ENCODE measurements at regions not wholly inside any gene's neighbourhood (a gene's known extent, or its start where the extent isn't known, plus 50 kb on each side); places are given as distances from the start of the nearest gene placed in this dataset.
"Not testable (repeated sequence)": the region's sequence is repeated elsewhere in the genome, so short reads cannot be mapped to it uniquely, and the experiment has no call there.

DNA sequence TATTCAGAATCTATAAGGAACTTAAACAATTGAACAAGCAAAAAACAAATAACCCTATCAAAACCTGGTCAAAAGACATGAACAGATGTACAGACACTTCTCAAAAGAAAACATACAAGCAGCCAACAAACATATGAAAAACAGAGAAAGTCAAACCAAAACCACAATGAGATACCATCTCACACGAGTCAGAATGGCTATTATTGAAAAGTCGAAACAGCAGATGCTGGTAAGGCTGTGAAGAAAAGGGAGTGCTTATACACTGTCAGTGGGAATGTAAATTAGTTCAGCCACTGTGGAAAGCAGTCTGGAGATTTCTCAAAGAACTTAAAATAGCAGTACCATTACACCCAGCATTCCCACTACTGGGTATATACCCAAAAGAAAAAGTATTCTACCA, 520.1 kb downstream of the LTN1 start:
- DNase-seq: not testable (repeated sequence)

DNA sequence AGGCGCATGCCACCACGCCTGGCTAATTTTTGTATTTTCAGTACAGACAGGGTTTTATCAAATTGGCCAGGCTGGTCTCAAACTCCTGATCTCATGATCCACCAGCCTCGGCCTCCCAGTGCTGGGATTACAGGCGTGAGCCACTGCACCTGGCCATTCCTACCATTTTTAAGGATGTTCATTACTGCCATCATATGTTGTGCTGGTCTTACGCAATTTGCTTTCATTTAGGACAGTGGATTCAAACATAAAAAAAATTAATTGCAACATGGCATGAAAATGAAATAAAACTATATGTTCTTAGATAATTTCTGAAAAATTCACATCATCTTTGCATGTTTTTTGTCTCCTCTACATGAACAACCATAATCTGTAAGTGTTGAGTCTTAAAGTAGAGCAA, 527.7 kb downstream of the LTN1 start:
- no peak for DNase-seq

DNA sequence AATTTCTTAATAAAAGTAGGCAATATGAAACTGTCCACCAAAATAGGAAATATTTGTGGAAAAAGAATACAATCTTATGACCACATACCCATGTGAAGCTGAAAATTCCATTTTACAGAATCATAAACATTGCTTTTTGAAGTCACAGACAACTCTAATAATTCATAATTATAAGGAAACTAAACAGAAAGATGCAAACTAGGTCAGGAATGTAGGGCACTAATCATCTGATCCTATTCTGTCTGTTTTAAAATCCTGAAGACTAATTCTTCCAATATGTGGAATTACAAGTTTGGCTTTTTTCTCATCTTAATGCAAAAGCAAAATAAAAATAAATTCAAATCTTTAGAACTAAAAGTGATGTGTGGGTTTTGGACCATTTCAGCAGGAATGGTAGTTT, 528.6 kb downstream of the LTN1 start:
- no peak for DNase-seq

DNA sequence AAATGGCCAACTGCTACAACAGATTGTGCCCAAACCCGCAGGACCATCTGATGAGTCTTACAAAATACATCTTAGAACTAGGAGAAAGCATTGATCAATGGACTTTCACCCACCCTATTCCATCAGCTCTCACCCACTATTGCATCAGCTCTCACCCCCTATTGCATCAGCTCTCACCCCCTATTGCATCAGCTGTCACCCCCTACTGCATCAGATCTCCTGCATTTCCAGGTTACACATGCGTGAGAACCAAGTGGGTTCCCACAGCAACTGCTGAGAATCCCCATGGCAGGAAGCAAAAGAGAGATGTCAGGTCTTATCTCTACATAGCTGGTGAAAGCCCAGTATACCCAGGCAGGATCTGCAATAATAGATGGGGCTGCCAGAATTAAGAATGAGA, 533.5 kb downstream of the LTN1 start:
- no peak for DNase-seq

DNA sequence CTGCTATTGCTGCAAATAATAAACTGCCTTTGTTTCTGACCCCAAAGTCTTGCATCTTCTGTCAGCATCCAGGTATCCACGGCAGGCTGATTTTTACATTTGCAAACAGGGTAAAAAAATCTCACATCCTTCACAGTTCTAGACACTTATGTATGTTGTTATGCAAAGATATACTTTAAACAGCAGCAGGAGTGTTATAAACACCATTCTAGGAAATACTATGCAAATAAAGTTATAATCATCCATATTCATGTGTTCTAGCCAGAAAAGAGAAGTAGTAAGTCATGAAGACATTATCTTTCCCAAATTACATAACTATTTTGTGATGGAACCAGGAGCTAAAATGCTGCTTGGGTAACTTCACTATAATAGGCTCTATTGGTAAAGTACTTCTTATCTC, 534.2 kb downstream of the LTN1 start:
- DNase-seq: no peak

DNA sequence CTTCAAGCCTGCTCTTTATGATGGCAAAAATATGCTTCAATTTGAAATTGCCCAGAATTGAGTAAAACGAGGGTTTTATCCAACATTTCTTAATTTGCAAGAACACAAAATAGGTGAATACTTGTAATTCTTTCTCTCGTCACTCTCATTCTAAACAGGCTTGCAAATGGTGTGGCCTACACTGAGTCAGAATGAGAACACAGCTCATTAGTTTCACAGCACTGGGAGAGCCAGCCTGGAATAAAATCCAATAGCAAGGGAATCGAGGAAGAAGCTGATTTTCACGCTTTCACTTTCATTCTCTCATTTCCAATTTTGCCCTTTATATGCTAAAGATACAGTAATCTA, 537.5 kb downstream of the LTN1 start:
- DNase-seq: peak in 1 of 3 donors; percentile 53

DNA sequence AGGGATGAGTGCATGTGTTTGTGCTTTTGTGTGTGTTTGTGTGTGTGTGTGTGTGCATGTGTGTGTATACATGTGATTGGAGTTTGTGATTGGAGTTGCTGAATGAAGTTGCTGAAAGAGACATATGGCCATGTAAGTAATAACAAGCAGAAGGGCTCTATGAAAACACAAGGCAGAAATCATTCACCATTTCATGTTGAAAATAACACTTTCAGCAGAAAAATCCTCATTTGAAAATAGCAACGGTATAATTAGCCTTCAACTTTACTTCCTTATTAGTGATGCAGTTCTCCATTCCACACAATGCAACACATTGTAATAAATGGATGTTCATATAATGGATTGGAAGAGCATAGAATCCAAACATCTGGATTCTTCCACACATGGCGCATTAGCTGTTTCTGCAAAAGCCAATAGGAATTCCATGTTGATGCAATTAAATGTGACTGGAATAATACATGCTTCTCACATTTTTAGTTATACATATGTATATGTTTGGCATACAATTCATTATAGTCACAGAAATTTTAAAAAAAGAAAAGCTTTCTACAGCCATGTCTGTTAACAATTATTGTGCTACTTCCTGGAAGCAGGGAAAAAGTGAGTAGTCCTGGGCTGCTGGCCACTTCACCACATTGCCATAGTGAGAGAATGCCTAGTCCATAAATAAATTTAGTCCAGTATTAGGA, 538.0 kb downstream of the LTN1 start:
- peak in 2 of 3 donors; percentile 42 to 55 for DNase-seq

DNA sequence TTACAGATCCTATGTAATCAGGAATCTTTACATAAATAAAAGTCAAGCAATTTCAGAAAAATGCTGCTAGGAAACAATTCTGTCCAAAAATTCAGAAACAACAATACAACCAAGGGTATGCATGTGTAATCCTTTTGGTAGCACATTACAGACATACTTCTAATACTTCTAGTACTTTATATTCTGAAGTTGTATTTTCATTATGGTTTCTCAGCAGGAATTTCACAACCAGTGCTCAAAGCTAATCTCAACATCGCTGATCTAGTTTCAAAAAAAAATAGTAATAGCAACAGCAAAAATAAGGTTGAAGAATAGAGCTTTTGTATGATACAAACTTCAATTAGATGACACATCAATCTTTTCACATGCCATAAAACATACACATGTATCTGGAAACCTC, 545.2 kb downstream of the LTN1 start:
- no peak for DNase-seq

DNA sequence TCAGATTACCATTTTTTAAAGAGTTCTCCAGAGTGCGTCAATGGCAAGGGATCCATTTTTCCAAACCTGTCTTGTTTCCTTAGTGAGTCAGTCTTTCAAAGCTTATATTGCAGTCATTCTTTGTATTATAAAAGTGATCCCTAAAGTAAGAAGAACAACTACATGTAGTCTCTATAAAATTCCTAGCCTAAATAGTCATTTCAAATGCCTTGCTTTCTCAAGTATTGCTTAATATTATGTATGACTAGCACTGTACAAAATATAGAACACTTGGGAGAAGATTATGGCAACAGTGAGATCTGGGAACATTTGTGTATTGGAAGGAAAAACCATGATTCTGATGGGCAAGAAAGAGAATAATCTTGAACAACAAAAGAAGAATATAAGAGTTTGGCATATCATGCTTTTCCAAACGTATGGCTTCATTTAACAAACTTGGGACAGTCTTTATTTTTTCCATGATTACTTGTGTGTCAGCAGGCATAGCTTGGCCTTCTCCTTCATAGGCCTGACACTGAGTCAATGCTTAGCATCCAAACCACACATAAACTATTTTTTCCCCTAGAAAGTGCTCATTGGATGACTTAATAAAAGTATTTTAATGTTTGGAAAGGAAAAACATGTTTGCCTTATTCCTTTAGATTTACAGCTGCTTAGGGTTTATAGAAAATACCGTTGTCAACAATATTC, 547.4 kb downstream of the LTN1 start:
- DNase-seq: peak in 2 of 3 donors; percentile 78

DNA sequence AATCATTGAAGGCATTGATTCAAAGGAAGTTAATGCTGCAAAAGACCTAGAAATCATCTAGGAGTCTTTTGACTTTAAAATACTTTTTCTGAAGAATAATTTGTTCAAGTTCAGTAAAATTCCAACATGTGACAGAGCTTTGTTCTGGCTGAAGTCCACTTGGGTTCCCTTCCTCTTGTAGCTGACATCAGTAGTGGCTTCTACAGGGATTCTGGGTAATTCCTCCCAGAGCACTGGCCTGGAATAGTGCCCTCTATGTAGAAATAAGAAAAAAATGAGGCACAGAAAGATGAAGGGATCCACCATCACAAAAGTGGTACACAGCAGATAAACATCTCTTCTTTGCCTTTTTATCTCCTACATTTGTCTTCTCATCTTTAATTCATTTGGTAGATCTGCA, 548.1 kb downstream of the LTN1 start:
- peak in 1 of 3 donors; percentile 72 for DNase-seq

DNA sequence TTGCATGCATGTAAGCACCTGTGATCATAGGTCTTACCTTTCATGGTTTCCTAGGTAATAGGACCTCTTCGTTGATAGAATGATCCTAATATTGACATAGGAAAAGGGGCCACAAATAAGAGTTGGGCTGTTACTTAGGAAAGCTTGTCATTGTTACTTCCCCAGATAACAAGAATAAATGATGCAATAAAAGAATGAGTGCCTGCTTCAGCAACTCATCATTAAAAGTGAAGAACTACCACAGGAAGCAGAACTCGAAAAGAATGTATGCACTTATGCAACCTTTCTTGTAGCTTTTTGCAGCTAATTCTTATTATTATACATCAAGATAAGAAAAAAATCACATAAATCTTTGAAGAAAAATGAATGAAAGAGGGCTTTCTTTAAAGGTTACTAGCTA, 548.6 kb downstream of the LTN1 start:
- no peak for DNase-seq

DNA sequence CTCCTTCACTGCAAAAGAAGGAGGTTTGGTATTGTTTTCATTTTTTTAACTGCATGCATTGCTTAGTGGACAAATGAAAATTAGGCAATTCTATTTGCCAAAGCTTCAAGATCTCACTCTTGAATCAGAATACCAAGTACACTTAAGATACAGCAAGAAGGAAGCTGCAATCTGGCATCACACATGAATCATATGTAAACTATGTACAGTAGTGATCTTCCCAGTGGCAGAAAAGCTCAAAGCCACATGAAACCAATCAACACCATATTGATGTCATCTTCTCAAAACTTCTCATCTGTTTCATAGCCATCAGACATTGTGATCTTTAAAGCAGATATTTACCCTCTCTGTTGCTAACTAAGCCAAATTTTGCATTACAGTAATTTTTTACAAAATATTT, 550.1 kb downstream of the LTN1 start:
- DNase-seq: peak in 1 of 3 donors; percentile 80

DNA sequence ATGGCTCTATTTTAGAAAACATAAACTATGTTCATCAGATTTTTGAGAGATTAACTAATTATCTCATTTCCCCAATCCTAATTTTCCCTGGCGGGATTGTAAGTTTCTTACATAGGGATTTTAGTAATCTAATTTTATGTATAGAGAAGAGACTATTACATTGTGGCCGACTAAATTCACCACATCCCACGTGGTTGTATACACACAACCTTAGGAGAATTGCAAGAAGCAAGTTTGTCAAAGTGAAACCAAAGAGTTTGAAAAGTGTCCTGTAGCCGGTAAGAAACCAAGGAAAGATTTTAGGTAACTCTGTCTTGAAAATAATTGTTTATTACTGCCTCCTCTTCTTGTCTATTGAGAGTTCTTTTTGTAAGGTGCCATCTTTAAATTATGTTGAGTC, 550.6 kb downstream of the LTN1 start:
- DNase-seq: no peak

DNA sequence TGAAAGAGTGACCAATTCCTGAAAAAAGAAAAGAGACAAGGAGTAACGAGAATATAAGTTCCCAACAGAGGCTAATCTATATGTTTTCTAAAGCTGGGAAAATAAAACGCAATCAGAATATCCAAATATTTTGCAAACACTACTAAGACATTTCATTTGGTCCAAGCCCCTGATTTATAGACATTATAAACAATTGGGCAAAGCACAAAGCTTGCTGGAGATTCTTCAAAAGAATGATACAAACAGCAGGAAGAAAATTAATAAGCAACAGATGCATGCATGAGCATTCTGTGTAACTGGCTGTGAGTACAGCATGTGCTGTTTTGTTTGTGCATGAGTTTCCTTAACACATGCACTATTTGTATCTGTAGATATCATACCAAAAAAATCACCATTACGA, 552.9 kb downstream of the LTN1 start:
- peak; percentile 73 to 91 (median 81) for DNase-seq

DNA sequence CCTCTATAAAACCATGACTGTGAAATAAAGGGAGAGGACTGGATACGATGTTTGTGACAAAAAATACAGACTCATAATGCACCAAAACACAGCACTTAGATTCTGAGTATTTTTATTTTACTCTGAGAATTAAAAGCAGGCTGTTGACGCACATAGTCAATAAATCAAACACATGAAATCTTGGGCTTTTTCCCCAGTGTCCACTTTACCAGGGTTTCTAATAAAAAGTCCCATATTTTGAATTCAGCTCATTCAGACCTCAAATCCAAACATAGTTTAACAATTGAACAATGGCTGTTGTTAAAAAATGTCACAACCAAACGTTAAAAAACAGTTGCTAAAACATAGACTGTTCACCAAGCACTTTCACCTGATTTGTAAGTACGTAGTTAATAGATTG, 553.4 kb downstream of the LTN1 start:
- DNase-seq: no peak

DNA sequence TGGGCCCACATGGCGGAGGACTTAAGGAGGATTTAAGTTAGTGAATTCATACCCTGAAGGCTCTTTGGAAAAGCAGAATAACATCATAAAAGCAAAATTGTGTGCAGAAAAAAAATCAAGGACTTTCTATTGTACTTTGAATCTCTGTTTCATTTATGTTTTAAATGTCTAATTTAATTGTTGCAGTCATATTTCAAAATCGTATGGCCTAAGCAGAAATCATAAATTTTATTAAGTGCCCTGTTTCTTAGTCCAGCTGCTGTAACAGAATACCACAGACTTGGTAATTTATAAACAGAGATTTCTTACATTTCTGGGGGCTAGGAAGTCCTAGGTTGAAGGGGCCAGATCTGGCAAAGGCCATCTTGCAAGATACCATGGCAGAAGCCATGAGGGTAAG, 555.6 kb downstream of the LTN1 start:
- no peak for DNase-seq

DNA sequence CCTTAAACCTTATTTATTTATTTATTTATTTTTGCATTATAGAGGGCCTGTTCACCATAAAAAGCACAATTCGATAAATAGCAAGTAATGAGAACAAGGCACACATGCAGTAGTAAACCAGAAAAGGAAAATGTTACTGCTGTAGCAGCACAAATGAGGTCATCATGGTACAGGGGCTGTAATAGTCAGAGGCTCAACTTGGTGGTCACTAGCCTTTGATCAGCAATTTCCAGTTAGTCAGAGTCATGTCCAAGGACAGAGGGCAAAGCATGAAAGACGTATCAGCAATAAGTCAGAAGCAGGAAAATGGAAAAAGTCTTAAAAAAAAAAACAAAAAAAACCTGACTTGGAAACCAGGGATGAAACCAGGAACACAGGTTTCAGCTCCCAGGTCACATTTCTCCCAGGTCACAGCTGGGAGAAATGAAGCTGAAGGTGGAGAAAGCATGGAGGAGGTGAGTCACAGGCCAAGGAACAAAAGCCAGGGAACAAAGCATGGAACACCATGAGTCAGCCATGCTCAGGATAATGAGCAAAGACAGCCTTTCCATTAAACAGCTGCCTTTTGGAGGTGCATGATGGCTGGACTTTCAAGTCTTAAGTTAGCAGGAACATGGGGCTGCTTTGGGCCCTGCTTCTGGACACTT, 556.3 kb downstream of the LTN1 start:
- DNase-seq: no peak

DNA sequence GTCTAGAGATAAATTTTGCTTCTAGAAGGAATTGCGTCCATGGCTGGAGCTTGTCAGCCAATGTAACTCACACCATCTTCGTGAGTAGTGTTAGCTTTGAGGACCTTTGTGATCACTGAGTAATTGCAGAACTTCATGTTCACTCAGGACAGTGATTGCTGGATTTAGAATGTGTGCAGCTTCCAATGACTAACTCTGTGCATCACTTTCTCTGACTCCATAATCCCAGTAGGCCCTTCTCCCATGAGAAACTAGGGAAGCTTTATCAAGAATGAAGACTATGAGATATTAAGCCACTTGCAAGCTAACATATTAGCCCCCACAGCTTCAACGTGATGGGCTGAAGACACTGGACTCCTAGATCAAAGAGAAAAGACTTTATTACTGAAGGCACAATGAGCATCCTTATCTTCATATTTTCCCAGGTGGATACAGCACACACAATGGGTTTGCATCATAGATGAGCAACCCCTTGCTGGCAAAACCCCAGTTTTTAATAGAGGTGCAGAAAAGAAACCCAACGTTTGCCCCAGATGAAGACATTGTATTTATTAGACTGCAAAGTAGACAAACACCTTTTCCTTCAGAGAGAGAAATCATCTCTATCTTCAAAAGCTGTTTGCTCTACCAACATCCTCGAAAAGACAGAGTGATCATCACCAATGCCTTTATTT, 561.0 kb downstream of the LTN1 start:
- no peak for DNase-seq

DNA sequence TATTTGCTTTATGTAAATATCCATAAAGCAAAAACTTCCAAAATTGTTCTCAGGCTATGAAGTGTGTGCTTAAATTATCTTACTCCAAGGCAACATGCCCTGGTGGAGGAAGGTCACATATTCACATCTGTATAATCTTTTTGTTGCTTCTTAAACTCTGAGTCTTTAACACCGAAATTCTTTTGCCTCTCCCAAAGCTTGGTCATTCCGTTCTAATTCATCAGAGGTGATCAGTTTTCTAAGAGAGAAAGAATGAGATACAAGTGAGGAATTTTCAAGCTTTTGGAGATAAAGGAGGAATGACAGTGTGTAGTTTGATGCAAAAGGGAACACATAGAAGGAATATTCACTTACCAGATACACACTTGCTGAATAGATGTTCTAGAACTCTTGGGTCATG, 561.7 kb downstream of the LTN1 start:
- DNase-seq: no peak

DNA sequence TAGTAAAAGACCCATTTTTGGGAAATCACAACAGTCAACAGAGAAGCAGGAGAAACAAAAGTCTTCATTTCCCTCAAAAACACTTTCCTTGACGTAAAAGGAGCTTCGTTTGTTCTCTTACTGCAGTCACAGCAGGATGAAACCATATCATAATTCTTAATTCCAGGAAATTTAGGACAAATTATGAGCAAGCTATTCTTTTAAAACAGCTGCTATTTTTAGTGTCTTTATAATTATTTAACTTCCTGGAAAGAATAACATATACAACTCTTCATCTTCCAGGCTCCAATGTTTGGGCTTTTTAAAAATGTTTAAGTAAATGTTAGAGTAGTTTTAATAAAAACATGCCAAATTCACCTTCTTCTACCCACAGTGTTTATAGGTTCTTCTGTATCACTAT, 563.5 kb downstream of the LTN1 start:
- DNase-seq: no peak

DNA sequence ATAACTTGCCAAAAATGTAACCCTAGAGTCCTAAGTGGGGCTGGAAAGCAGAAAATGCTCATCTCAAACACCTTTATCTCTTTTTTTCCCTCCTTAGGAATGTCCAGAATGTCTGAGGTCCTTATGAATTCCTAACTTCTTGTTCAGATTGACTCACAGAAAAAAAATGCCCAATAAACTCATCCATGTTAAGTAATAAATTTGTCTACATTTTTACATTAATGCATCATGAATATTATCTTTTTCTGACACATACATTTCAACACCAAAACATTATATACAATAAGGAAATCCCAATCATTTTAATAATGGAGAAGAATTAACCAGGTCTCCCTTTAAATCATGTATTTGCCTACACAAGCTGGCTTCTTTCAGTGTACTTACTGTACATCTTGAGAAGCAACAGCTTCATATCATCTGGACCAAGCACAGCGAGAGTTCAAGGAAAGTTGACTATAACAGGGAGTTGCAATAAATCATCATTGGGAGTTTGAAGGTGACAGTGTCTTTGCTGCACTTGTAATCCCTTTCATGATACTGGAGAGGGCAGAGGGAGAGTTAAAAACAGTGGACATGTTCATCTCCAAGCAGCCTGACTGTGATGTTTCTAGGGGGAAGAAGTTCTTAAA, 565.2 kb downstream of the LTN1 start:
- peak in 1 of 3 donors; percentile 70 for DNase-seq

DNA sequence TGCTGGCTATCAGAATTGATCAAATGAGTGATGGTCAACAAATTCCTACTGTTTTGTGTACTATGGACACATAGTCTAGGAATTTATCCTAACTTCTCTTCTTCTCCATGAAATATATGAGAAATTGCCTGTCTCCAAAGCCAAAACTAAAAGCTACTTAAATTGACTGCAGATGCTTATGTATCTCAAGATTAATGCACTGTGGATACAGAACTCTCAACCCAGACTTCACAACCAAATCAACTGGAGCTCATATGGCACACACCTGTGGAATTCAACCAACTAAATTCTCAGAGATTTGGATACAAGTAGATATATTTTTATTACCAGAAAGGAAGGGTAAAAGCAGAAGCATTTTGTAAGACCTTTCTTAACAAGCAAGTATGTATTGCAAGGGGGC, 566.1 kb downstream of the LTN1 start:
- DNase-seq: peak in 1 of 3 donors; percentile 40
